GM23338 (cell line): ENCODE measurements at regions not wholly inside any gene's neighbourhood (a gene's known extent, or its start where the extent isn't known, plus 50 kb on each side); places are given as distances from the start of the nearest gene placed in this dataset.

Experiments
- CREB1 ChIP-seq: fragments of 250-450 bp; sonication (Bioruptor Pico); IDR thresholded peaks from 2 replicates; pipeline ENCODE4 v1.5.0; 2020; ENCODE audit warnings: low read depth, mild to moderate bottlenecking, moderate library complexity
- CTCF ChIP-seq, 2 experiments: fragments of 200-600 bp in 1 of 2; sonication (generic) in 1 of 2; conservative IDR thresholded peaks; 2 replicates each; pipeline versions ENCODE4 v1.5.1 to v1.6.1; 2016 to 2017; ENCODE audit warnings: antibody characterized with exemption in 2 of 2, low read depth in 2 of 2, mild to moderate bottlenecking in 2 of 2, moderate library complexity in 1 of 2
- EZH2 ChIP-seq: fragments of 200-600 bp; sonication (generic); IDR thresholded peaks from one replicate; pipeline ENCODE4 v1.8.0; 2017; ENCODE audit warnings: antibody characterized with exemption, mild to moderate bottlenecking, low read depth; ENCODE audit not compliant: unreplicated experiment
- EZH2phosphoT487 ChIP-seq: fragments of 200-600 bp; sonication (generic); IDR thresholded peaks from one replicate; pipeline ENCODE4 v1.8.1; 2018; ENCODE audit warnings: antibody characterized with exemption; ENCODE audit not compliant: unreplicated experiment
- JUNB ChIP-seq: IDR thresholded peaks from one replicate; pipeline ENCODE4 v1.6.1; 2016; ENCODE audit warnings: antibody characterized with exemption; ENCODE audit not compliant: unreplicated experiment
- TF ChIP-seq, protein P1 (sequence below): IDR thresholded peaks from one replicate; pipeline ENCODE4 v1.6.1; 2018; ENCODE audit warnings: antibody characterized with exemption; ENCODE audit not compliant: unreplicated experiment

GRCh38 chr4:79609817-79610216 is 201.8 kb upstream of the GK2 start:
- no peak for TF ChIP-seq JUNB
- TF ChIP-seq CTCF (conservative IDR thresholded peaks at IDR 0.05; ENCODE audit: low read depth in 2 of 2), result no peak
- TF ChIP-seq CREB1, result no peak
- TF ChIP-seq EZH2phosphoT487, result no peak
- TF ChIP-seq EZH2, result no peak
- TF ChIP-seq, protein P1, sequence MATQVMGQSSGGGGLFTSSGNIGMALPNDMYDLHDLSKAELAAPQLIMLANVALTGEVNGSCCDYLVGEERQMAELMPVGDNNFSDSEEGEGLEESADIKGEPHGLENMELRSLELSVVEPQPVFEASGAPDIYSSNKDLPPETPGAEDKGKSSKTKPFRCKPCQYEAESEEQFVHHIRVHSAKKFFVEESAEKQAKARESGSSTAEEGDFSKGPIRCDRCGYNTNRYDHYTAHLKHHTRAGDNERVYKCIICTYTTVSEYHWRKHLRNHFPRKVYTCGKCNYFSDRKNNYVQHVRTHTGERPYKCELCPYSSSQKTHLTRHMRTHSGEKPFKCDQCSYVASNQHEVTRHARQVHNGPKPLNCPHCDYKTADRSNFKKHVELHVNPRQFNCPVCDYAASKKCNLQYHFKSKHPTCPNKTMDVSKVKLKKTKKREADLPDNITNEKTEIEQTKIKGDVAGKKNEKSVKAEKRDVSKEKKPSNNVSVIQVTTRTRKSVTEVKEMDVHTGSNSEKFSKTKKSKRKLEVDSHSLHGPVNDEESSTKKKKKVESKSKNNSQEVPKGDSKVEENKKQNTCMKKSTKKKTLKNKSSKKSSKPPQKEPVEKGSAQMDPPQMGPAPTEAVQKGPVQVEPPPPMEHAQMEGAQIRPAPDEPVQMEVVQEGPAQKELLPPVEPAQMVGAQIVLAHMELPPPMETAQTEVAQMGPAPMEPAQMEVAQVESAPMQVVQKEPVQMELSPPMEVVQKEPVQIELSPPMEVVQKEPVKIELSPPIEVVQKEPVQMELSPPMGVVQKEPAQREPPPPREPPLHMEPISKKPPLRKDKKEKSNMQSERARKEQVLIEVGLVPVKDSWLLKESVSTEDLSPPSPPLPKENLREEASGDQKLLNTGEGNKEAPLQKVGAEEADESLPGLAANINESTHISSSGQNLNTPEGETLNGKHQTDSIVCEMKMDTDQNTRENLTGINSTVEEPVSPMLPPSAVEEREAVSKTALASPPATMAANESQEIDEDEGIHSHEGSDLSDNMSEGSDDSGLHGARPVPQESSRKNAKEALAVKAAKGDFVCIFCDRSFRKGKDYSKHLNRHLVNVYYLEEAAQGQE, result no peak
